Memory B cell (primary cell): ENCODE measurements at regions not wholly inside any gene's neighbourhood (a gene's known extent, or its start where the extent isn't known, plus 50 kb on each side); places are given as distances from the start of the nearest gene placed in this dataset.

ENCODE experiments used
- ATAC-seq: fragments of 150-1000 bp; cut with Tn5 transposase; 2 replicates; pipeline ENCODE4 v1.10.0; 2021; ENCODE audit warnings: low read depth, mild to moderate bottlenecking, moderate library complexity
- DNase-seq, 2 donors: peaks; one replicate each; pipeline ENCODE4 v3.0.0; 2022; ENCODE audit warnings: low spot score in 2 of 2
- H3K27ac Mint-ChIP-seq: one replicate; pipeline ENCODE4 v1.8.0; 2022; ENCODE audit warnings: mild to moderate bottlenecking, moderate library complexity, mixed read lengths
- H3K27me3 Mint-ChIP-seq: one replicate; pipeline ENCODE4 v1.8.0; 2022; ENCODE audit warnings: mixed read lengths
- H3K36me3 Mint-ChIP-seq: one replicate; pipeline ENCODE4 v1.8.0; 2022; ENCODE audit warnings: mild to moderate bottlenecking, mixed read lengths
- H3K4me1 Mint-ChIP-seq: one replicate; pipeline ENCODE4 v1.8.0; 2022; ENCODE audit warnings: mixed read lengths
- H3K4me3 Mint-ChIP-seq: one replicate; pipeline ENCODE4 v1.8.0; 2022; ENCODE audit warnings: mild to moderate bottlenecking, moderate library complexity, mixed read lengths
- H3K9me3 Mint-ChIP-seq: one replicate; pipeline ENCODE4 v1.8.0; 2022; ENCODE audit warnings: mixed read lengths

DNA sequence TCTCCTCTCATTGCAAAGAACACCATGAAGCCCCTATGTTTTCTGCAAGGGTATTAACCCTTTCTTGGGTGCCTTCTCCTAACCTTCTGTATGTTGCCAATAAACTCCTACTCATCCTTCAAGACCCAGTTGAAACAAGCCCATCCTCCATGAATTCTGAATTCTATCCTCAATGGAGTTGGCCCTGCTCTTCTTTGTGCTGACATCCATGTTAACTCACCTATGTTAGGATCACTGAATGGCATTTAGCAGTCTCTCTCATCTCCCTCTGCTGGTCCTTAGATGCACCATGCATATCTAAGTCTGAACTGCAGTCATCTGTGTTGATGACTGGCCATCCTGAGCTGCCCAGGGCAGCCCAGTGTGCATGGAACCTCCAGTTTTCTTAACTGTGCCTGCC, 129.8 kb downstream of the BUB3 start:
- no peak overlapping the region for H3K4me3 Mint-ChIP-seq
- H3K4me1 Mint-ChIP-seq, result no peaks in the 10 kb centered on the region
- no peak for DNase-seq
- peaks cover 6% of the 10 kb centered on the region for H3K36me3 Mint-ChIP-seq
- no peak for ATAC-seq
- H3K9me3 Mint-ChIP-seq, result no peaks in the 10 kb centered on the region
- no peak overlapping the region for H3K27ac Mint-ChIP-seq
- no peaks in the 10 kb centered on the region for H3K27me3 Mint-ChIP-seq

DNA sequence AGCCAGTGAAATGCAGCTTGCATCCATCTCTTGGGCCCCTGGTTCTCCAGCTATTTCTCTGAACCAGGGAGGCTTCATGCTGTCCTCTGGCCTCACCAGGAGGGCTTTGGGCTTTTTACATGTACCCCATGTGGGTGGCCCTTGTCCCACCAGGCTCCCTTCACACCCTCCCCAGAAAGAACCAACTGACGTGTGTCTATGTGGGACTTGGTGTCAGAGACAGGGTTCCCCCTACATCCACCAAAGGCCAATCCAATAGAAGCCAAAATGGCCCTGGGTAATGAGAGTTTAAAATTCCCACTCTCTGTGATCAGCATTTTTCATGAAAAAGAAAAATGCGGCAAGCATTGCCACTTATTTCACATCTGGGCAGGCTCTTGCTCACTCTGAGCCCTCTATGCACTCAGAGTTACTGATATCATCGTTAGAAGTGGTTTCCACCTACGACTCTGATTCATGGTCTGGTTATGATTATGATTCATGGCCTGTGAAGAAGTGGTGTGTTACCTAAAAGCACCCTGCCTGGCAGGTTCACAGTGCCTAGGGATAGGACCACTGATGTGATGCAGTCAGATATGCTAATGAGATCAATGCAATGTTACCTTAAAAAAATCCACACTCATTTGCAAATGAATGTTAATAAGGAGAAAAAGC, 133.5 kb downstream of the BUB3 start:
- Mint-ChIP-seq H3K4me3 (no peak overlapping the region), H3K27me3 (no peaks in the 10 kb centered on the region), H3K27ac (no peak overlapping the region), H3K4me1 (no peaks in the 10 kb centered on the region), H3K36me3 (peaks cover 8% of the 10 kb centered on the region), H3K9me3 (no peaks in the 10 kb centered on the region)
- ATAC-seq, result no peak
- DNase-seq, result no peak

DNA sequence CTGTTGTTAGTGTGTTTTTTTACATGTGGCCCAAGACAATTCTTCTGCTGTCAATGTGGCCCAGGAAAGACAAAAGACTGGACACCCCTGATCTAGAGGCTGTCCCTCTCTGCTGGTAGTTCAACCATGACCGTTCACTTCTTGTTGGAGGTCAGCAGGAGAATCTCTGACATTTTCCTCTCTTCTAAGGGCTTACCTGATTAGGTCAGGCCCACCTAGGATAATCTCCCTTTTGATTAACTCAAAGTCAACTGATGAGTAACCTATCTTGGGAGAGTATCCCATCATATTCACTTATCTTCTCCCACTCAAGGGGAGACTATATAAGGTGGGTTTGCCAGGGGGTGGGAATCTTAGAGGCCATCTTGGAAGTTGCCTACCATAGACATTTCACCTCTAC, 135.2 kb downstream of the BUB3 start:
- H3K4me3 Mint-ChIP-seq, result no peak overlapping the region
- peaks cover 8% of the 10 kb centered on the region for H3K36me3 Mint-ChIP-seq
- no peaks in the 10 kb centered on the region for H3K27me3 Mint-ChIP-seq
- no peak for DNase-seq
- no peak overlapping the region for H3K27ac Mint-ChIP-seq
- H3K4me1 Mint-ChIP-seq, result no peaks in the 10 kb centered on the region
- H3K9me3 Mint-ChIP-seq, result no peaks in the 10 kb centered on the region
- ATAC-seq, result no peak

DNA sequence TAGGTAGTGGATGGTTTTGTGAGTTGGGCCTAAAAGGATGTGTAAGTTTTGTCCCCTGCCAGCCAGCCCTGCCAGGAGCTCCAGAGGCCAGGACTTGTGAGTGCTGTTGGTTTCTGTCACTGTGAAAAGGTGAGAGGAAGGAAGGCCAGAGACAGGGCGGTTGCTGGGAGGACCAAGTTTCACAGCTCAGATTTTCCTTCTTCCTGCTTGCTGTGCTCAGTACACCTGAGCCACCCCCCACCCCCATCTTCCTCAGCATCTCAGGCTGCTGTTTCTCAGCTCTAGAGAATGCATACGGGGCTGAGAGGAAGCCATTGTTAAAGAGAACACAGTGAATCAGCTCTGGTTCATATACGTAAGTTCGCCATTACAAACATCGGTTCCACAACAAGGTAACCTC, 139.9 kb downstream of the BUB3 start:
- Mint-ChIP-seq H3K27ac (no peak overlapping the region), H3K4me1 (no peaks in the 10 kb centered on the region), H3K27me3 (no peaks in the 10 kb centered on the region), H3K36me3 (peaks cover 4% of the 10 kb centered on the region), H3K9me3 (no peaks in the 10 kb centered on the region), H3K4me3 (no peak overlapping the region)
- no peak for ATAC-seq
- no peak for DNase-seq

DNA sequence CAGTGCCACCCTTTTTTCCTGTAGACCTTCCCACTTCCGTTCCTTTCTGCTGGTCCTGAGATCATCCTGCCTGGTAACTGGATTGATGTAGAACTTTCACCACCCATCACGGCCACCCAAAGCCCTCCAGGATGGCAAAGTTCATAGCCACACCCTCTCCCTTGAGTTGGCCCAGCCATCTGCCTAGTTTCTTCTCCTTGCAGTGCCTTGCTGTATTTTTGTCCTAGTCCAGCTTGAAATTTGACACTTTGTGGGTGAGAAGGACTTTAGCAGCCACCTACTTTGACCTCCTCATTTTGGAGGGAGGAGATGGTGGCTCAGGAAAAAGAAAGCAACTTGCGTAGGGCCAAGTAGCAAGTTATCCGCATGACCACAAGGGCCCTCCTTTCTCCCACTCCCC, 140.7 kb downstream of the BUB3 start:
- DNase-seq (no peak), ATAC-seq (no peak)
- no peak overlapping the region for H3K27ac Mint-ChIP-seq
- H3K4me1 Mint-ChIP-seq, result no peaks in the 10 kb centered on the region
- H3K27me3 Mint-ChIP-seq, result no peaks in the 10 kb centered on the region
- peaks cover 3% of the 10 kb centered on the region for H3K36me3 Mint-ChIP-seq
- no peaks in the 10 kb centered on the region for H3K9me3 Mint-ChIP-seq
- H3K4me3 Mint-ChIP-seq, result no peak overlapping the region

DNA sequence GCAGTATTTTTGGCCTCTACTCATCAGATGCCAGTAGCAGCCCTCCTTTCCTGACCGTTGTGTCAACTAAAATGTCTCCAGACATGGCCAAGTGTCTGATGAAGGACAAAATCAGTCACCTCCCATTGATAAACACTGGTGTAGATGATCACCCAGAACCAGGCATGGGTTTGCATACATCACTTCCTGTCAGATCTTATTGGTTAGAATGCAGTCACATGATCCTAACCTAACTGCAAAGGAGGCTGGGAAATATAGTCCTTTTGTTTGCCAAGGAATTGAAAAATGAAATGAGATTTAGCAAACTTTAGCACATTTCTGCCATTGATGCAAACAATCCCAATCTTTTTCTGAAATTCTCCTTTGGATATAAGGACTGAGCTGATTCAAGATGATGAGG, 141.4 kb downstream of the BUB3 start:
- ATAC-seq (no peak), DNase-seq (no peak)
- Mint-ChIP-seq H3K36me3 (no peaks in the 10 kb centered on the region), H3K4me1 (no peaks in the 10 kb centered on the region), H3K9me3 (no peaks in the 10 kb centered on the region), H3K27ac (no peak overlapping the region), H3K27me3 (no peaks in the 10 kb centered on the region), H3K4me3 (no peak overlapping the region)

DNA sequence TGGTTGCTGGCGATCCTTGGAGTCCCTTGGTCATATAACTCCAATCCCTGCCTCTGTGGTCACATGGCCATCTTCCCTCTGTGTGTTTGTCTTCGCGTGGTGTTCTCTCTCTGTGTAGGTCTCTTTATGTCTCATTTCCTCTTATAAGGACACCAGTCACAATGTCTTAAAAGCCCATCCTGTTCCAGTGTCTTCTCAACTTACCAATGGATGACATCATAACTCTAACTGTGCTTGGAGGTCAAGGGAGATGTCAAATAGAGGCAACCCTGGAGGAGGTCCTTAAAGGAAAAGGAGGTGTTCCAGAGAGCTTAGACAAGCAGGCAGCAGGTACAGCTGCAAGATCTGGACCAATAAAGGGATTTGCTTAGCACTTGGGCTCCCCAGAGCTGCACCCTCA, 143.0 kb downstream of the BUB3 start:
- Mint-ChIP-seq H3K4me3 (no peak overlapping the region), H3K4me1 (no peaks in the 10 kb centered on the region), H3K27ac (no peak overlapping the region), H3K27me3 (no peaks in the 10 kb centered on the region), H3K36me3 (no peaks in the 10 kb centered on the region), H3K9me3 (no peaks in the 10 kb centered on the region)
- DNase-seq (no peak), ATAC-seq (no peak)

DNA sequence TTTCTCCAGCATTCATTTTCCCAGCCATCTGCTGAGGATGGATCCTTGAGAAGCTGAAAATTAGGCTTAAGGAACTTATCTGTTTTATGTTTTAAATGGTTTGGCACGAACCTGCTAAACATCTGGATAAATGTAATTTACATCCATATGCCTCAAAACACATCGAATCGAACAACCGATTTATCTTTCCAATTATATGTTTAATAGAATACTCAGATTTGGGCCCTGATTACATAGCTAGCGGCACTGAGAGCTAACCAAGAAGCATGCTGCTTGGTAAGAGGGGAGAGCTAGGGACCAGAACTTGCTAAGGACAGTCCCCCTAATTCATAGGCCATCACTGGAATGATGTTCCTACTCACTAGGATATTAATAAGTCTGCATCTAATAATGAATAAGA, 144.4 kb downstream of the BUB3 start:
- H3K27ac Mint-ChIP-seq, result no peak overlapping the region
- no peaks in the 10 kb centered on the region for H3K4me1 Mint-ChIP-seq
- ATAC-seq (no peak), DNase-seq (no peak)
- no peaks in the 10 kb centered on the region for H3K27me3 Mint-ChIP-seq
- no peaks in the 10 kb centered on the region for H3K36me3 Mint-ChIP-seq
- H3K4me3 Mint-ChIP-seq, result no peak overlapping the region
- H3K9me3 Mint-ChIP-seq, result no peaks in the 10 kb centered on the region

DNA sequence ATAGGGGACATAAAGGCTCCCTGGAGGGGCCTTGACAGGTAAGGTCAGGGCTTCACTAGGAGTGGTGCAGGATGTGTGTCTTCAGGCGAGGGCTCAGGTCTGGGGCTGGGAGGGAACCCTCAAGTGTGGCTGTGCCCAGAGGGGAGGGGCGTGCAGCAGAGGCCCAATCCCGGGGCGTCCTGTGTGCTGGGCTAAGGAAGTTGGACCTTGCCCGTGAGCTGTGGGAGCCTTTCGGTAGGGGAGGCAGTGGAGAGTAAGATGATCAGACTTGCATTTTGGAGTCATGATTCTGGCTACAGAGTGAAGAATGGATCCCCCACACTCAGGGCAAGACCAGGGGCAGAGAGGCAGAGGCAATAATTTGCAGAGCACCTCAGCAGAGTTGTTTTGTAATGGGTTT, 145.4 kb downstream of the BUB3 start:
- DNase-seq, result no peak
- no peak for ATAC-seq
- no peaks in the 10 kb centered on the region for H3K9me3 Mint-ChIP-seq
- no peaks in the 10 kb centered on the region for H3K27me3 Mint-ChIP-seq
- H3K4me1 Mint-ChIP-seq, result no peaks in the 10 kb centered on the region
- no peaks in the 10 kb centered on the region for H3K36me3 Mint-ChIP-seq
- no peak overlapping the region for H3K4me3 Mint-ChIP-seq
- H3K27ac Mint-ChIP-seq, result no peak overlapping the region

DNA sequence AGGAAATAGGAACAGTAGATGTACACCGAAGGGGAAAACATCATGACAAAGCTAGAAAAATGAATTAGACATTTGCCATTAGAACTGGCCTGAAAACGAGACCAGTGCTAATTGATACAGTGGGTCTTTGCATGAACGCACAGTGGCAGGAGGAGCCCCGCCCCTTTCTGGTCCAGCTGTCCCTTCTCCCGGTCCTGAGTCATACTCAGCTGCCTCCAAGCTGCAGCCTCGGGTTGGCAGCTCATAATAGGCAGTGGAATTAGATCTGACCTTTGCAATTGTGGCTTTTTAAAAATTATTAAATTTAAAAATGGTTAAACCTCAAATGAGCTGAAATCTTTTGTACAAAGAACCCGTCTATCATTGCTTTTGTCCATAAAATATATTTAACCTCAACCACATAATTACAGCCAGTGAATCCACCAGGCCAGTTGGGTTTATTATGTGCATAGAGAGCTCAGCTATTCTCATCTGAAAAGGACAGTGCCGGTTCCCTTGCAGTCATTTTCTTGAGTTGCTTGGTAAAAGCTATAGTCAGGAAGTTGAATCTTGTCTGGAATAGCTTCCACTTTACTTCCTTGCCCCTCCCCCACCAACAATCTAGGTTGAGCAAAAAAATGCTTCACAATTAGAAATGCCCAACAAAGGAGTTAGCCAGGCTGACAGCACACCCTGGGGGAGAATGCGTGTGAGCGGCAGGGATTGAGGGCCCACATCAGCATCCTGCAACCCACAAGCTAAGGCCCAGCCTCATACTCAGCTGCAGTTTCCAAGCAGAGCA, 147.1 kb downstream of the BUB3 start:
- Mint-ChIP-seq H3K9me3 (no peaks in the 10 kb centered on the region), H3K36me3 (no peaks in the 10 kb centered on the region), H3K4me3 (no peak overlapping the region), H3K4me1 (no peaks in the 10 kb centered on the region), H3K27me3 (no peaks in the 10 kb centered on the region), H3K27ac (no peak overlapping the region)
- DNase-seq (no peak), ATAC-seq (no peak)

DNA sequence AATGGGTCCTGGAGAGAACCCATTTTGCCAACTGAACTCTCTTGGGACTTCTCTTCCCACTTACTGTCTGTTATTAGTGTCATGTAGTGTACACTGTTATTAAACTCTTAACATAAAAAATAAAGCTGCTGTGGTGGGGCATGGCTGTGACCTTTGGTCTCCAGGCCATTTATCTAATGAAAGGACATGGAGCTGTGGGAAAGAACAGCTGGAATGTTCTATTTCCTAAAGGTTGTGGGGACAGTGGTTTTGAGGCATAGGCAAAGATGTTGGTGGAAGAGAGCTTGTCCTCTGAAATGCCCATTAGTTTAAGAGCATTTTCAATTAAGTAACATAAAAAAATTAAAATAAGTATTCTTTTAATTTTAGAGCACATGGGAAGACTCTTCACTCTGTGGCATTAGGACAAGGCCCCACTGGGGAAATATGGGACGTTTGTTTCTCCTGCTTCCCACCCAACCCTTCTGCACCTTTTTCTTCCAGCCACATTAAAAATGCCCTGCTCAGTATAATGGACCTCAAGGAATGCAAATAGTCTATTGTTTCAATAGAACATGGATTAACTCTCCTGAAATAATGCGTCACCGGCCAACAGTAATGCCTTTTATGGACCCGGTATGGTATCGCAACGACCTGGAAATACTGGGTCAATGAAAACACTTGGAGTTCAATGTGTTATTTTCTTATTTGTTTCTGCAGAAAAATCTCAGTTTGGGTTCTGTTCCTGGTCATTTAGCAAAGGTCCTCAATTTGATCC, 149.6 kb downstream of the BUB3 start:
- H3K27ac Mint-ChIP-seq, result no peak overlapping the region
- no peak for ATAC-seq

DNA sequence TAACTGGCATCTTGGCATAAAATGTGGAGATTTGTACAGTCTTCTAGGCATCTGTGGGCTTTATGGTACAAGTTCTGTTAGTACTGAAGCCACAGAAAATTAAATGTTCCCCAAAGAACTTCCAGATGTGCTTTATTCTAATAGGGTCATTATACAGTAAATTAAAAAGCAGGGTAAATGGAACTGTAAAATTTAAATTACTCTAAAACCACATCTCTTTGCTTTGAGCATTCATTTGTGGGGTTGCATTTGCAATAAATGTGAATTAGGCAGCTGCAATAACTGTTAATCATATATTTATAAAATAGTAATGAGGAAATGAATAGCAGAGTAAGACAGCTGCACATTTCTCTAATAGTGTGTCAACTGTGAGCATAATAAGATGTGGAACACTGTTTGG, 151.5 kb downstream of the BUB3 start:
- Mint-ChIP-seq H3K4me1 (no peaks in the 10 kb centered on the region), H3K4me3 (no peak overlapping the region), H3K36me3 (no peaks in the 10 kb centered on the region), H3K9me3 (no peaks in the 10 kb centered on the region), H3K27ac (no peak overlapping the region), H3K27me3 (no peaks in the 10 kb centered on the region)
- ATAC-seq (no peak), DNase-seq (no peak)

More for the DNA sequence above, 149.6 kb downstream of the BUB3 start:
- no peak for DNase-seq
- H3K27me3 Mint-ChIP-seq, result no peaks in the 10 kb centered on the region
- H3K9me3 Mint-ChIP-seq, result no peaks in the 10 kb centered on the region
- no peaks in the 10 kb centered on the region for H3K4me1 Mint-ChIP-seq
- H3K36me3 Mint-ChIP-seq, result no peaks in the 10 kb centered on the region
- no peak overlapping the region for H3K4me3 Mint-ChIP-seq

DNA sequence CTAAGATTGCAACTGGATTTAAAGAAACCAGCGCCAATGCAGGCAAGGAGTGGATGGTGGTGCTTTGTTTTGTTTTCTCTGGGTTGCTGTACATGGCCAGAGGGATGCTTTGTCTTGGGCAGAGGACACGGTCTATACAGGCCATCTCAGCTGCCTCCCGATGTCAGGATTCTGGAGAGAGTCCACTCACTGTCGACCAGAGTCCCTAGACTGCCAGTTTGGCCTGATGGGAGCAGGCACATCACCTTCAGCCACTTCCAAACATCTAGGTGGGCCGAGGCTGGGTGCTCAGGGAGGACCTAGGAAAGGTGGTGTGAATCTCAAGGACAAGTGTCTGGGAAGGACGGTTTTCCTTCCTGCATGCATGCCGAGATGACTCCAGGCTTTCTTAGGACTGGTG, 152.1 kb downstream of the BUB3 start:
- H3K27ac Mint-ChIP-seq, result no peak overlapping the region
- H3K36me3 Mint-ChIP-seq, result no peaks in the 10 kb centered on the region

DNA sequence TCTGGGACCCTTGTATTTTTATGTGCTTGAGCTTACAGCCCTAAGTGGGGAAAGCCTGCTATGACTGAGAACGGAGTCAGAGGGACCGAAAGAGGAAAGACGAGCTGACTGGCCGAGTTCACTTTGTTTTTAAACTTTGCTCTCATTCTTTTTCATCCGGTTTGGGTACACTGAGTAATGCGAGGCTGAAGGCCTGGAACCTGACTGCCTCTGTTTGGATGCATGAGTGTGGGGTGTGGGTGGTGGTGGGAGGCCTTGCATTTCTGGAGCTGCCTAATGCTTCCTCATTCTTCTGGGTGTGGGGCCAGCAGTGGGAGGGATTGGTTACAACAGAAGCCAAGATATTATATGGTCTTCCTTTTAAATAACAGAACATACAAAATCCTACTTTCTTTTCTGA, 155.5 kb downstream of the BUB3 start:
- H3K27ac Mint-ChIP-seq, result no peak overlapping the region
- H3K27me3 Mint-ChIP-seq, result no peaks in the 10 kb centered on the region
- ATAC-seq (no peak), DNase-seq (no peak)
- H3K4me1 Mint-ChIP-seq, result no peaks in the 10 kb centered on the region
- no peaks in the 10 kb centered on the region for H3K9me3 Mint-ChIP-seq
- no peak overlapping the region for H3K4me3 Mint-ChIP-seq
- no peaks in the 10 kb centered on the region for H3K36me3 Mint-ChIP-seq

More for the DNA sequence above, 152.1 kb downstream of the BUB3 start:
- H3K9me3 Mint-ChIP-seq, result no peaks in the 10 kb centered on the region
- no peak overlapping the region for H3K4me3 Mint-ChIP-seq
- H3K27me3 Mint-ChIP-seq, result no peaks in the 10 kb centered on the region
- ATAC-seq (no peak), DNase-seq (no peak)
- no peaks in the 10 kb centered on the region for H3K4me1 Mint-ChIP-seq
